HCT116 (cell line): ENCODE measurements at regions not wholly inside any gene's neighbourhood (a gene's known extent, or its start where the extent isn't known, plus 50 kb on each side); places are given as distances from the start of the nearest gene placed in this dataset.

Experiments used
- ATAC-seq: fragments of 200-7000 bp; cut with Tn5 transposase; 2 replicates; pipeline ENCODE4 v1.9.1; 2020; ENCODE audit warnings: mild to moderate bottlenecking, moderate library complexity
- BruUV-seq: library from RNA; stranded (reverse); fragments of 400-500 nt; replicated peaks from 2 replicates; lab custom pipeline; 2021; lab: Mats Ljungman, UMichigan
- CTCF ChIA-PET: fragments of 300-600 bp; sonication (Branson Sonifier 250); formaldehyde crosslinking; loops from one replicate; lab custom pipeline; 2021; ENCODE audit warnings: antibody characterized with exemption; lab: Charles Lee
- POLR2A ChIA-PET: fragments of 300-600, 350-600 bp; sonication (Branson Sonifier 250); formaldehyde crosslinking; loops from one replicate; lab custom pipeline; 2021; ENCODE audit warnings: antibody characterized with exemption; lab: Charles Lee
- RAD21 ChIA-PET, 2 experiments: fragments of 300-600 bp; sonication (Branson Sonifier 250); formaldehyde crosslinking; loops; one replicate each; lab custom pipeline; 2023; ENCODE audit warnings: low total read pairs in 2 of 2; ENCODE audit not compliant: uncharacterized antibody in 2 of 2, unreplicated experiment in 2 of 2, low non-redundant PET in 1 of 2; lab: Charles Lee
- DNase-seq: peaks from one replicate; pipeline ENCODE4 v3.0.0-alpha.2; 2010; ENCODE audit warnings: low read depth, low spot score
- H2AFZ ChIP-seq: fragments of 200-600 bp; shearing (Covaris generic), sonication (generic); 2 replicates; pipeline ENCODE4 v1.6.1; 2017; ENCODE audit warnings: low read depth, mixed run types, mixed read lengths, antibody characterized with exemption, low read length; ENCODE audit not compliant: poor library complexity, severe bottlenecking
- H3K27ac ChIP-seq: 2 replicates; pipeline ENCODE4 v1.5.1; 2012; ENCODE audit warnings: low read depth, low read length
- H3K27me3 ChIP-seq: fragments of 200-600 bp; sonication (generic); 2 replicates; pipeline ENCODE4 v1.6.1; 2016; ENCODE audit warnings: mixed run types, low read length, mixed read lengths; ENCODE audit not compliant: insufficient read depth
- H3K36me3 ChIP-seq, 2 experiments: fragments of 200-500 bp in 1 of 2; fragments of 200-600 bp in 1 of 2; sonication (Bioruptor generic) in 1 of 2; sonication (generic) in 1 of 2; 2 replicates each; pipeline versions ENCODE4 v1.5.1 to v1.6.1; 2014 to 2016; ENCODE audit warnings: low read length in 2 of 2, inconsistent platforms in 1 of 2, mixed read lengths in 1 of 2, mixed run types in 1 of 2; ENCODE audit not compliant: insufficient read depth in 2 of 2, control insufficient read depth in 1 of 2
- H3K4me1 ChIP-seq, 2 experiments: fragments of 200-600 bp in 1 of 2; sonication (generic) in 1 of 2; 2 replicates each; pipeline versions ENCODE4 v1.5.1 to v1.6.1; 2012 to 2017; ENCODE audit warnings: low read length in 2 of 2, inconsistent platforms in 1 of 2, mild to moderate bottlenecking in 1 of 2, mixed read lengths in 1 of 2, mixed run types in 1 of 2, moderate library complexity in 1 of 2; ENCODE audit not compliant: insufficient read depth in 2 of 2, control insufficient read depth in 1 of 2
- H3K4me2 ChIP-seq: fragments of 200-600 bp; sonication (generic); 2 replicates; pipeline ENCODE4 v1.6.1; 2017; ENCODE audit warnings: mixed run types, low read length, mixed read lengths
- H3K4me3 ChIP-seq, 2 experiments: fragments of 200-600 bp in 1 of 2; sonication (generic) in 1 of 2; replicated peaks in 1 of 2; 2 replicates each; pipeline ENCODE4 v1.5.1; 2011 to 2016; ENCODE audit warnings: low read length in 2 of 2, control low read depth in 1 of 2, low read depth in 1 of 2, mild to moderate bottlenecking in 1 of 2, mixed read lengths in 1 of 2, mixed run types in 1 of 2
- H3K79me2 ChIP-seq: fragments of 200-600 bp; sonication (generic); 2 replicates; pipeline ENCODE4 v1.6.1; 2017; ENCODE audit warnings: mild to moderate bottlenecking, mixed run types, low read length, moderate library complexity, mixed read lengths; ENCODE audit not compliant: insufficient read depth
- H3K9ac ChIP-seq: fragments of 200-600 bp; sonication (generic); 2 replicates; pipeline ENCODE4 v1.6.1; 2016; ENCODE audit warnings: low read length, mixed read lengths
- H3K9me2 ChIP-seq: fragments of 200-600 bp; sonication (generic), shearing (Covaris generic); 2 replicates; pipeline ENCODE4 v1.6.1; 2017; ENCODE audit warnings: mixed run types, mild to moderate bottlenecking, moderate library complexity; ENCODE audit not compliant: insufficient read depth
- H3K9me3 ChIP-seq, 2 experiments: fragments of 200-500 bp in 1 of 2; fragments of 200-600 bp in 1 of 2; sonication (Bioruptor generic) in 1 of 2; sonication (generic) in 1 of 2; 2 replicates each; pipeline ENCODE4 v1.6.1; 2014 to 2017; ENCODE audit warnings: low read length in 2 of 2, mixed read lengths in 2 of 2, inconsistent platforms in 1 of 2, low read depth in 1 of 2, mild to moderate bottlenecking in 1 of 2, mixed run types in 1 of 2, moderate library complexity in 1 of 2; ENCODE audit not compliant: control insufficient read depth in 1 of 2, insufficient read depth in 1 of 2
- H4K20me1 ChIP-seq: fragments of 200-600 bp; sonication (generic), shearing (Covaris generic); 2 replicates; pipeline ENCODE4 v1.6.1; 2017; ENCODE audit warnings: mixed run types, mild to moderate bottlenecking, moderate library complexity; ENCODE audit not compliant: insufficient read depth
- CBX3 ChIP-seq: IDR thresholded peaks from 2 replicates; pipeline ENCODE4 v1.6.1; 2012; ENCODE audit warnings: low read depth
- ELF1 ChIP-seq: IDR thresholded peaks from 2 replicates; pipeline ENCODE4 v1.6.1; 2012; ENCODE audit warnings: low read depth, borderline replicate concordance
- EZH2phosphoT487 ChIP-seq: fragments of 200-600 bp; IDR thresholded peaks from 2 replicates; pipeline ENCODE4 v1.6.1; 2018; ENCODE audit warnings: antibody characterized with exemption, borderline replicate concordance
- FOSL1 ChIP-seq: IDR thresholded peaks from 2 replicates; pipeline ENCODE4 v1.6.1; 2012; ENCODE audit warnings: low read depth
- POLR2A ChIP-seq: IDR thresholded peaks from 2 replicates; pipeline ENCODE4 v1.7.0; 2011; ENCODE audit warnings: borderline replicate concordance; ENCODE audit not compliant: insufficient read depth, insufficient read length; ENCODE audit errors: extremely low read depth
- REST ChIP-seq: IDR thresholded peaks from 2 replicates; pipeline ENCODE4 v1.6.1; 2012; ENCODE audit warnings: low read depth
- SP1 ChIP-seq: IDR thresholded peaks from 2 replicates; pipeline ENCODE4 v1.6.1; 2012; ENCODE audit warnings: low read depth
- intact Hi-C: fragments of 100-400 bp; cut with micrococcal nuclease; formaldehyde crosslinking; loops from 2 replicates; pipeline ENCODE4 v1.10.0; 2022

- TF ChIP-seq POLR2A = no peak
- no peak for TF ChIP-seq REST
- TF ChIP-seq, all 23 proteins: peak for 0
Observed at GRCh38 chr12:87259391-87259790, 769.8 kb downstream of the C12orf50 start (continued).

GRCh38 chr12:87254381-87255030 is 774.7 kb downstream of the C12orf50 start:
- H3K9ac ChIP-seq = no peak overlapping the region
- no peaks in the 10 kb centered on the region for H3K4me1 ChIP-seq
- ChIA-PET POLR2A (no interaction called here), RAD21 (no interaction called here), CTCF (no interaction called here)
- no peak for TF ChIP-seq EZH2phosphoT487
- no peak for TF ChIP-seq CBX3
- no peak for TF ChIP-seq ELF1
- TF ChIP-seq SP1 = no peak
- TF ChIP-seq FOSL1 = no peak
- no peaks in the 10 kb centered on the region for H3K27me3 ChIP-seq
- DNase-seq (no peak), ATAC-seq (no peak)
- H2AFZ ChIP-seq = no peak overlapping the region
- no peak overlapping the region for H3K4me2 ChIP-seq
- H3K79me2 ChIP-seq = no peaks in the 10 kb centered on the region
- H4K20me1 ChIP-seq = no peaks in the 10 kb centered on the region
- no peak overlapping the region for H3K4me3 ChIP-seq
- no TSS peak for BruUV-seq
- no peak overlapping the region for H3K27ac ChIP-seq
- H3K9me3 ChIP-seq = no peaks in the 10 kb centered on the region
- intact Hi-C loops = no loop called here
- no peaks in the 10 kb centered on the region for H3K9me2 ChIP-seq
- H3K36me3 ChIP-seq = no peaks in the 10 kb centered on the region
